CD4-positive, alpha-beta T cell (primary cell): ENCODE measurements at regions not wholly inside any gene's neighbourhood (a gene's known extent, or its start where the extent isn't known, plus 50 kb on each side); places are given as distances from the start of the nearest gene placed in this dataset.

Source experiments
- ATAC-seq: fragments of 200-7000 bp; cut with Tn5 transposase; one replicate; pipeline ENCODE4 v1.10.0; 2022; ENCODE audit warnings: mild to moderate bottlenecking; ENCODE audit not compliant: poor library complexity
- CTCF ChIA-PET: fragments of 350-600 bp; sonication (Branson Sonifier 250); formaldehyde crosslinking; loops from one replicate; lab custom pipeline; 2021; ENCODE audit warnings: antibody characterized with exemption, inconsistent platforms; lab: Charles Lee
- POLR2A ChIA-PET: fragments of 350-600 bp; sonication (Branson Sonifier 250); formaldehyde crosslinking; loops from one replicate; lab custom pipeline; 2021; ENCODE audit warnings: antibody characterized with exemption, inconsistent platforms; lab: Charles Lee
- DNase-seq, 14 experiments: peaks; one replicate each; pipeline ENCODE4 v3.0.0-alpha.2; 2013 to 2020; ENCODE audit warnings: mixed read lengths in 2 of 14
- H3K27ac ChIP-seq, 2 donors: one replicate each; pipeline versions ENCODE4 v1.5.1 to v1.7.0; 2013; ENCODE audit warnings: low read length in 2 of 2, low read depth in 1 of 2, mild to moderate bottlenecking in 1 of 2
- H3K27me3 ChIP-seq, 2 experiments: 1 replicate in 1 of 2; 2 replicates in 1 of 2; pipeline versions ENCODE4 v1.6.1 to v1.7.0; 2013; ENCODE audit warnings: low read length in 2 of 2, control low read depth in 1 of 2, mild to moderate bottlenecking in 1 of 2, moderate library complexity in 1 of 2; ENCODE audit not compliant: insufficient read depth in 2 of 2, control insufficient read depth in 1 of 2
- H3K36me3 ChIP-seq: one replicate; pipeline ENCODE4 v1.6.1; 2013; ENCODE audit warnings: low read length, control low read depth; ENCODE audit not compliant: insufficient read depth
- H3K4me1 ChIP-seq: one replicate; pipeline ENCODE4 v1.6.1; 2013; ENCODE audit warnings: low read length, control low read depth; ENCODE audit not compliant: insufficient read depth
- H3K4me3 ChIP-seq: one replicate; pipeline ENCODE4 v1.5.1; 2013; ENCODE audit warnings: mild to moderate bottlenecking, low read length, moderate library complexity
- H3K9me3 ChIP-seq, 2 experiments: 1 replicate in 1 of 2; 2 replicates in 1 of 2; pipeline versions ENCODE4 v1.6.1 to v1.7.0; 2013; ENCODE audit warnings: low read length in 2 of 2, mild to moderate bottlenecking in 2 of 2, control low read depth in 1 of 2, moderate library complexity in 1 of 2; ENCODE audit not compliant: control insufficient read depth in 1 of 2, insufficient read depth in 1 of 2
- H3K27ac Mint-ChIP-seq: one replicate; pipeline ENCODE4 v1.8.0; 2020; ENCODE audit warnings: mixed read lengths
- H3K27me3 Mint-ChIP-seq: one replicate; pipeline ENCODE4 v1.8.0; 2021; ENCODE audit warnings: mixed read lengths
- H3K36me3 Mint-ChIP-seq: one replicate; pipeline ENCODE4 v1.8.0; 2021; ENCODE audit warnings: low read depth, mixed read lengths
- H3K4me1 Mint-ChIP-seq: one replicate; pipeline ENCODE4 v1.8.0; 2021; ENCODE audit warnings: low read depth, mixed read lengths
- H3K4me3 Mint-ChIP-seq: one replicate; pipeline ENCODE4 v1.8.0; 2020; ENCODE audit warnings: mild to moderate bottlenecking, mixed read lengths
- H3K9me3 Mint-ChIP-seq: one replicate; pipeline ENCODE4 v1.8.0; 2020; ENCODE audit warnings: mixed read lengths
- CTCF ChIP-seq: fragments of 200-600 bp; IDR thresholded peaks from one replicate; pipeline ENCODE4 v1.8.0; 2022; ENCODE audit warnings: antibody characterized with exemption, mild to moderate bottlenecking
- intact Hi-C, 2 experiments: fragments of 100-400 bp; cut with DNase I in 1 of 2; cut with micrococcal nuclease in 1 of 2; formaldehyde crosslinking; loops; one replicate each; pipeline versions ENCODE4 v1.15.1 to v1.9.0; 2023 to 2025; cut with DNase I, micrococcal nuclease

DNA sequence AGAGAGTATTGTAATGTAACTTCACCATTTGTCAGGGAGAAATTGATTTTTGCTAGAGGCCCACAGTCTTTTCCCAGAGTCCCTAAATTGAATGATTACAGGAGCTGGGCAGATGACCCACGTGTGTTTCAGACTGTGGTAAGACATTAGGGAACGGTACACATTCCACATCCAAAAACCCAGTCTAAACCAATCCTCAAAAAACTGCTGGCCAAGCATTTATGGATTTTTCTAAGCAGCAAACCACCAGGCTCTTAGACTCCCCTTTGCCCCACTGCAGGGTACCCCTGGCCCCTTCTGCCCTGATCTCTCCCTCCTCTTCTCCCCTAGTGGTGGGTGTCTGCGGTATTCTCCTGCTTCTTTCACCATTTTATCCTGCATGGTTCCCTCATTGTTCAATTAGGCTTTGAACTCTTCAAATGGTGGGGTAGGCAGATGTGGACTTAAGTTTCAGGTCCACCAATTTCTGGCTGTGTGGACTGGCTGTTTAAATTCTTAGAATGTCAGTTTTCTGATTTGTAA is 135.5 kb upstream of the SORCS3 start:
- no peak overlapping the region for H3K4me3 ChIP-seq
- ATAC-seq, result no peak
- H3K9me3 Mint-ChIP-seq, result no peaks in the 10 kb centered on the region
- H3K27ac ChIP-seq, result no peak overlapping the region
- no peak overlapping the region for H3K4me3 Mint-ChIP-seq
- no peak for TF ChIP-seq CTCF
- no peaks in the 10 kb centered on the region for H3K36me3 ChIP-seq
- POLR2A ChIA-PET, result no interaction called here
- peaks cover 0 to 3% of the 10 kb centered on the region in 2 experiments for H3K27me3 ChIP-seq
- H3K36me3 Mint-ChIP-seq, result no peaks in the 10 kb centered on the region
- no peaks in the 10 kb centered on the region for H3K4me1 Mint-ChIP-seq
- H3K9me3 ChIP-seq, result no peaks in the 10 kb centered on the region
- H3K27ac Mint-ChIP-seq, result no peak overlapping the region
- intact Hi-C loops, result no loop called here
- CTCF ChIA-PET, result no interaction called here
- no peaks in the 10 kb centered on the region for H3K4me1 ChIP-seq
- peaks cover 35% of the 10 kb centered on the region for H3K27me3 Mint-ChIP-seq
- no peak for DNase-seq

- Histone ChIP-seq H3K36me3 (no peaks in the 10 kb centered on the region), H3K9me3 (no peaks in the 10 kb centered on the region), H3K27ac (no peak overlapping the region), H3K4me3 (no peak overlapping the region), H3K27me3 (peaks cover 0 to 3% of the 10 kb centered on the region in 2 experiments), H3K4me1 (no peaks in the 10 kb centered on the region)
- no peak overlapping the region for H3K27ac Mint-ChIP-seq
- no peaks in the 10 kb centered on the region for H3K4me1 Mint-ChIP-seq
- no peaks in the 10 kb centered on the region for H3K36me3 Mint-ChIP-seq
- ChIA-PET POLR2A (no interaction called here), CTCF (interaction anchor here (1.0 kb wide), 1 partner anchor 9 kb away, joined by 3 read pairs; no protein-coding TSS in a partner anchor)
- H3K9me3 Mint-ChIP-seq, result no peaks in the 10 kb centered on the region
- TF ChIP-seq CTCF, result no peak
- H3K27me3 Mint-ChIP-seq, result peaks cover 35% of the 10 kb centered on the region
- intact Hi-C loops, result no loop called here
- DNase-seq (no peak), ATAC-seq (no peak)
- no peak overlapping the region for H3K4me3 Mint-ChIP-seq
Measured at GRCh38 chr10:104509981-104510380, 131.1 kb upstream of the SORCS3 start.

- no peak for TF ChIP-seq CTCF
Measured at GRCh38 chr10:104510644-104511043, 130.4 kb upstream of the SORCS3 start.

More at GRCh38 chr10:104510644-104511043, 130.4 kb upstream of the SORCS3 start:
- Histone ChIP-seq H3K9me3 (no peaks in the 10 kb centered on the region), H3K4me1 (no peaks in the 10 kb centered on the region), H3K36me3 (no peaks in the 10 kb centered on the region), H3K27me3 (peaks cover 0 to 3% of the 10 kb centered on the region in 2 experiments), H3K27ac (no peak overlapping the region), H3K4me3 (no peak overlapping the region)
- ChIA-PET POLR2A (no interaction called here), CTCF (interaction anchor here (1.0 kb wide), 1 partner anchor 9 kb away, joined by 3 read pairs; no protein-coding TSS in a partner anchor)
- intact Hi-C loops, result no loop called here
- peaks cover 35% of the 10 kb centered on the region for H3K27me3 Mint-ChIP-seq
- DNase-seq (no peak), ATAC-seq (no peak)
- no peak overlapping the region for H3K27ac Mint-ChIP-seq
- no peaks in the 10 kb centered on the region for H3K4me1 Mint-ChIP-seq
- H3K9me3 Mint-ChIP-seq, result no peaks in the 10 kb centered on the region
- H3K4me3 Mint-ChIP-seq, result no peak overlapping the region
- H3K36me3 Mint-ChIP-seq, result no peaks in the 10 kb centered on the region
